Osteocyte (in vitro differentiated cells): ENCODE measurements at regions not wholly inside any gene's neighbourhood (a gene's known extent, or its start where the extent isn't known, plus 50 kb on each side); places are given as distances from the start of the nearest gene placed in this dataset.

Source experiments
- DNase-seq: peaks from one replicate; pipeline ENCODE4 v3.0.0; 2021; ENCODE audit warnings: mixed read lengths; ENCODE audit not compliant: unreplicated experiment; ENCODE audit errors: extremely low spot score
- H3K27ac Mint-ChIP-seq: one replicate; pipeline ENCODE4 v1.8.0; 2021; ENCODE audit warnings: mild to moderate bottlenecking, mixed read lengths; ENCODE audit not compliant: unreplicated experiment
- H3K27me3 Mint-ChIP-seq: one replicate; pipeline ENCODE4 v1.8.0; 2021; ENCODE audit warnings: mixed read lengths; ENCODE audit not compliant: unreplicated experiment
- H3K36me3 Mint-ChIP-seq: one replicate; pipeline ENCODE4 v1.8.0; 2021; ENCODE audit warnings: mixed read lengths; ENCODE audit not compliant: unreplicated experiment
- H3K4me1 Mint-ChIP-seq: one replicate; pipeline ENCODE4 v1.8.0; 2021; ENCODE audit warnings: mixed read lengths; ENCODE audit not compliant: unreplicated experiment
- H3K4me3 Mint-ChIP-seq: one replicate; pipeline ENCODE4 v1.8.0; 2021; ENCODE audit warnings: mild to moderate bottlenecking, moderate library complexity, mixed read lengths; ENCODE audit not compliant: unreplicated experiment
- H3K9me3 Mint-ChIP-seq: one replicate; pipeline ENCODE4 v1.8.0; 2021; ENCODE audit warnings: mixed read lengths; ENCODE audit not compliant: unreplicated experiment
- CTCF ChIP-seq: fragments of 200-600 bp; sonication (generic); IDR thresholded peaks from 2 replicates; pipeline ENCODE4 v1.5.0; 2021; ENCODE audit warnings: antibody characterized with exemption, mild to moderate bottlenecking, moderate library complexity

- DNase-seq = no peak
- H3K9me3 Mint-ChIP-seq = peaks cover 7% of the 10 kb centered on the region
- no peaks in the 10 kb centered on the region for H3K36me3 Mint-ChIP-seq
- peaks cover 21% of the 10 kb centered on the region for H3K27me3 Mint-ChIP-seq
- TF ChIP-seq CTCF = no peak
- no peaks in the 10 kb centered on the region for H3K4me1 Mint-ChIP-seq
- H3K4me3 Mint-ChIP-seq = no peak overlapping the region
- no peak overlapping the region for H3K27ac Mint-ChIP-seq
Measured at GRCh38 chr15:58246041-58246440, 107.9 kb downstream of the AQP9 start.

- peaks cover 7% of the 10 kb centered on the region for H3K9me3 Mint-ChIP-seq
- H3K27me3 Mint-ChIP-seq = peaks cover 13% of the 10 kb centered on the region
- no peak overlapping the region for H3K4me3 Mint-ChIP-seq
- TF ChIP-seq CTCF = no peak
- DNase-seq = no peak
- H3K4me1 Mint-ChIP-seq = peaks cover 4% of the 10 kb centered on the region
- no peaks in the 10 kb centered on the region for H3K36me3 Mint-ChIP-seq
- no peak overlapping the region for H3K27ac Mint-ChIP-seq
Measured at GRCh38 chr15:58247855-58248842, 110.0 kb downstream of the AQP9 start.

GRCh38 chr15:58249646-58250312, 111.6 kb downstream of the AQP9 start:
- H3K4me3 Mint-ChIP-seq = no peak overlapping the region
- H3K9me3 Mint-ChIP-seq = peaks cover 8% of the 10 kb centered on the region
- H3K36me3 Mint-ChIP-seq = no peaks in the 10 kb centered on the region
- TF ChIP-seq CTCF = no peak
- H3K27ac Mint-ChIP-seq = no peak overlapping the region
- peaks cover 7% of the 10 kb centered on the region for H3K27me3 Mint-ChIP-seq
- peaks cover 11% of the 10 kb centered on the region for H3K4me1 Mint-ChIP-seq
- DNase-seq = no peak

- peaks cover 20% of the 10 kb centered on the region for H3K4me1 Mint-ChIP-seq
- H3K27me3 Mint-ChIP-seq = no peaks in the 10 kb centered on the region
- TF ChIP-seq CTCF = no peak
- H3K9me3 Mint-ChIP-seq = peaks cover 12% of the 10 kb centered on the region
- H3K27ac Mint-ChIP-seq = no peak overlapping the region
- H3K36me3 Mint-ChIP-seq = no peaks in the 10 kb centered on the region
- DNase-seq = no peak
- no peak overlapping the region for H3K4me3 Mint-ChIP-seq
Measured at GRCh38 chr15:58252586-58253323, 114.6 kb downstream of the AQP9 start.
